IMR-90 (cell line): ENCODE measurements at regions not wholly inside any gene's neighbourhood (a gene's known extent, or its start where the extent isn't known, plus 50 kb on each side); places are given as distances from the start of the nearest gene placed in this dataset.

Experiments used
- ATAC-seq: fragments of 200-7000 bp; cut with Tn5 transposase; 2 replicates; pipeline ENCODE4 v1.9.1; 2020; ENCODE audit warnings: low read depth, mild to moderate bottlenecking, moderate library complexity
- BruUV-seq: library from RNA; stranded (reverse); fragments of 400-500 nt; replicated peaks from 2 replicates; lab custom pipeline; 2021; lab: Mats Ljungman, UMichigan
- CTCF ChIA-PET: fragments of 300-600 bp; formaldehyde crosslinking; extraction: SDS; loops from one replicate; lab custom pipeline; 2021; ENCODE audit warnings: antibody characterized with exemption; lab: Yijun Ruan, JAX
- POLR2A ChIA-PET: fragments of 300-600 bp; sonication (Branson Sonifier 250); formaldehyde crosslinking; loops from one replicate; lab custom pipeline; 2022; ENCODE audit warnings: antibody characterized with exemption; ENCODE audit not compliant: unreplicated experiment; lab: Charles Lee
- DNase-seq: peaks from one replicate; pipeline ENCODE4 v3.0.0; 2013
- H2AFZ ChIP-seq: replicated peaks from 2 replicates; pipeline ENCODE3; 2013; ENCODE audit warnings: low read length, mild to moderate bottlenecking; ENCODE audit not compliant: poor library complexity
- H2AK5ac ChIP-seq: 2 replicates; pipeline ENCODE4 v1.6.1; 2013; ENCODE audit warnings: low read depth, low read length, inconsistent platforms
- H2AK9ac ChIP-seq: replicated peaks from 2 replicates; pipeline ENCODE3; 2013; ENCODE audit warnings: mild to moderate bottlenecking, low read depth, low read length, moderate library complexity; ENCODE audit not compliant: poor library complexity
- H2BK120ac ChIP-seq: 2 replicates; pipeline ENCODE4 v1.6.1; 2013; ENCODE audit warnings: low read depth, low read length, inconsistent platforms
- H2BK15ac ChIP-seq: 3 replicates; pipeline ENCODE4 v1.6.1; 2013; ENCODE audit warnings: low read depth, low read length, inconsistent platforms
- H2BK20ac ChIP-seq: 2 replicates; pipeline ENCODE4 v1.6.1; 2013; ENCODE audit warnings: low read depth, mild to moderate bottlenecking, inconsistent platforms, low read length, moderate library complexity
- H2BK5ac ChIP-seq: 2 replicates; pipeline ENCODE4 v1.6.1; 2013; ENCODE audit warnings: mild to moderate bottlenecking, low read depth, low read length, inconsistent platforms; ENCODE audit not compliant: poor library complexity, severe bottlenecking
- H3K14ac ChIP-seq: replicated peaks from 2 replicates; pipeline ENCODE4 v1.6.1; 2013; ENCODE audit warnings: low read depth, low read length, inconsistent platforms
- H3K18ac ChIP-seq: 2 replicates; pipeline ENCODE4 v1.6.1; 2013; ENCODE audit warnings: low read depth, low read length, control low read depth
- H3K23ac ChIP-seq: 2 replicates; pipeline ENCODE4 v1.6.1; 2013; ENCODE audit warnings: low read depth, low read length, inconsistent platforms
- H3K27ac ChIP-seq: 2 replicates; pipeline ENCODE4 v1.5.1; 2013; ENCODE audit warnings: mild to moderate bottlenecking, control low read depth, low read length; ENCODE audit not compliant: insufficient read depth
- H3K27me3 ChIP-seq: 2 replicates; pipeline ENCODE4 v1.6.1; 2013; ENCODE audit warnings: low read length; ENCODE audit not compliant: control insufficient read depth, insufficient read depth
- H3K36me3 ChIP-seq: 2 replicates; pipeline ENCODE4 v1.6.1; 2013; ENCODE audit warnings: low read length, mixed read lengths; ENCODE audit not compliant: control insufficient read depth, insufficient read depth
- H3K4ac ChIP-seq: 2 replicates; pipeline ENCODE4 v1.6.1; 2013; ENCODE audit warnings: low read depth, low read length, inconsistent platforms
- H3K4me1 ChIP-seq: 2 replicates; pipeline ENCODE4 v1.6.1; 2013; ENCODE audit warnings: low read length, mixed read lengths; ENCODE audit not compliant: control insufficient read depth, insufficient read depth
- H3K4me2 ChIP-seq: 2 replicates; pipeline ENCODE4 v1.6.1; 2013; ENCODE audit warnings: low read depth, mild to moderate bottlenecking, control low read depth, low read length, moderate library complexity
- H3K4me3 ChIP-seq: 2 replicates; pipeline ENCODE4 v1.5.1; 2013; ENCODE audit warnings: low read depth, mild to moderate bottlenecking, control low read depth, low read length, moderate library complexity; ENCODE audit not compliant: insufficient read depth
- H3K56ac ChIP-seq: 2 replicates; pipeline ENCODE4 v1.6.1; 2013; ENCODE audit warnings: low read length, inconsistent platforms; ENCODE audit not compliant: insufficient read depth; ENCODE audit errors: extremely low read depth
- H3K79me1 ChIP-seq, 2 experiments: 2 replicates each; pipeline ENCODE4 v1.6.1; 2013; ENCODE audit warnings: low read length in 2 of 2, inconsistent platforms in 1 of 2, low read depth in 1 of 2
- H3K9ac ChIP-seq: 2 replicates; pipeline ENCODE4 v1.6.1; 2013; ENCODE audit warnings: low read depth, low read length, control low read depth
- H3K9me1 ChIP-seq: 2 replicates; pipeline ENCODE4 v1.6.1; 2013; ENCODE audit warnings: low read length, inconsistent platforms; ENCODE audit not compliant: insufficient read depth
- H3K9me3 ChIP-seq: 2 replicates; pipeline ENCODE4 v1.6.1; 2013; ENCODE audit warnings: low read length; ENCODE audit not compliant: control insufficient read depth, insufficient read depth
- H4K20me1 ChIP-seq: 2 replicates; pipeline ENCODE4 v1.6.1; 2013; ENCODE audit warnings: low read length, inconsistent platforms; ENCODE audit not compliant: insufficient read depth
- H4K5ac ChIP-seq: 2 replicates; pipeline ENCODE4 v1.6.1; 2013; ENCODE audit warnings: mild to moderate bottlenecking, low read depth, low read length, control low read depth
- H4K8ac ChIP-seq, 2 experiments: 2 replicates each; pipeline ENCODE4 v1.6.1; 2013; ENCODE audit warnings: low read depth in 2 of 2, low read length in 2 of 2, control low read depth in 1 of 2, inconsistent platforms in 1 of 2
- H4K91ac ChIP-seq: 2 replicates; pipeline ENCODE4 v1.6.1; 2013; ENCODE audit warnings: low read depth, low read length, inconsistent platforms; ENCODE audit not compliant: insufficient read depth
- BHLHE40 ChIP-seq: fragments of 150-350 bp; IDR thresholded peaks from 2 replicates; pipeline ENCODE4 v1.6.1; 2016; ENCODE audit warnings: mild to moderate bottlenecking, low read depth, low read length
- CEBPB ChIP-seq: IDR thresholded peaks from 2 replicates; pipeline ENCODE4 v1.6.1; 2012; ENCODE audit warnings: low read depth, low read length, improper control_type of control experiment
- CHD1 ChIP-seq: IDR thresholded peaks from 2 replicates; pipeline ENCODE4 v1.6.1; 2012; ENCODE audit warnings: low read depth, low read length, improper control_type of control experiment
- FOS ChIP-seq: fragments of 150-350 bp; IDR thresholded peaks from 2 replicates; pipeline ENCODE4 v1.6.1; 2016; ENCODE audit warnings: low read depth, low read length
- MAZ ChIP-seq: IDR thresholded peaks from 2 replicates; pipeline ENCODE4 v1.6.1; 2012; ENCODE audit warnings: low read depth, mild to moderate bottlenecking, low read length, improper control_type of control experiment, moderate library complexity, borderline replicate concordance
- MXI1 ChIP-seq: IDR thresholded peaks from 2 replicates; pipeline ENCODE4 v1.6.1; 2012; ENCODE audit warnings: low read depth, mild to moderate bottlenecking, low read length, moderate library complexity, borderline replicate concordance
- NFE2L2 ChIP-seq: fragments of 150-350 bp; IDR thresholded peaks from 2 replicates; pipeline ENCODE4 v1.6.1; 2016; ENCODE audit warnings: low read depth, mild to moderate bottlenecking, low read length
- POLR2A ChIP-seq: IDR thresholded peaks from 2 replicates; pipeline ENCODE4 v1.6.1; 2012; ENCODE audit warnings: mild to moderate bottlenecking, low read depth, low read length
- RAD21 ChIP-seq: IDR thresholded peaks from 2 replicates; pipeline ENCODE4 v1.6.1; 2012; ENCODE audit warnings: low read length, improper control_type of control experiment
- dilution Hi-C: fragments of 300-500 bp; cut with HindIII; formaldehyde crosslinking; loops from one replicate; pipeline ENCODE4 v1.14.3; 2018; ENCODE audit warnings: low sequenced_read_pairs; ENCODE audit not compliant: unreplicated experiment
- in situ Hi-C: fragments of 300-500 bp; cut with MboI; formaldehyde crosslinking; loops from 3 replicates; pipeline ENCODE4 v1.14.3; 2019; ENCODE audit warnings: low sequenced_read_pairs, inconsistent platforms, mixed read lengths
- intact Hi-C: fragments of 100-400 bp; cut with micrococcal nuclease; formaldehyde crosslinking; loops from 2 replicates; pipeline ENCODE4 v1.10.0; 2022
- TF ChIP-seq, protein P1 (sequence below): conservative IDR thresholded peaks from 2 replicates; pipeline ENCODE4 v1.5.1; 2012; ENCODE audit warnings: mild to moderate bottlenecking, low read depth, low read length, improper control_type of control experiment
- TF ChIP-seq, protein P2 (sequence below): fragments of 150-350 bp; IDR thresholded peaks from 2 replicates; pipeline ENCODE4 v1.6.1; 2017; ENCODE audit warnings: mild to moderate bottlenecking, antibody characterized with exemption, low read length, low read depth
- TF ChIP-seq, protein P3 (sequence below): fragments of 150-350 bp; IDR thresholded peaks from 2 replicates; pipeline ENCODE4 v1.6.1; 2016; ENCODE audit warnings: low read depth, mild to moderate bottlenecking, low read length, moderate library complexity, borderline replicate concordance

DNA sequence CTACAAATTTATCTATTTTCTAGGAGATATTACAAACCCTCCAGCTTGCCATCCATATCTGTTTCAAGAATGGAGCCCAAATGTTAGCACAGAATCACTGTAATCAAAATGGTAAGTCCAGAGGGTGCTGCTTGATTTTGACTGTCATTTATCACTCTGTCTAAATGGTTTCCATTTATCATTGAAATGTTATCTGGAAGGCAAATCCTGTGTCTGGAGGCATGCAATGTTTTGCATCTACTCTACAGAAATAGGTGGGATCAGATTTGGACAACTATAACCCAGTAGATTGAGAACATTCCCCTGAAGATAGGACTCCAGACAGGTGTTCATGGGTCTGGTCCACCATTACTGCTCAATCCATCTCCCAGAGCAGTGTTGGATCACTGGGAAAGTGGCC, 128.7 kb downstream of the MAIP1 start:
- intact Hi-C loops = no loop called here

More for the DNA sequence above, 128.7 kb downstream of the MAIP1 start:
- Histone ChIP-seq H2BK5ac (no peak overlapping the region), H2AFZ (no peak overlapping the region), H3K79me1 (no peaks in the 10 kb centered on the region), H4K20me1 (no peaks in the 10 kb centered on the region), H3K9me1 (no peaks in the 10 kb centered on the region), H4K91ac (no peak overlapping the region), H3K27ac (no peak overlapping the region), H3K56ac (no peak overlapping the region), H2AK9ac (no peak overlapping the region), H3K9me3 (no peaks in the 10 kb centered on the region), H3K4me3 (no peak overlapping the region), H2BK20ac (no peak overlapping the region), H4K8ac (no peak overlapping the region), H3K4me2 (no peak overlapping the region), H3K9ac (no peak overlapping the region), H3K4me1 (no peaks in the 10 kb centered on the region; the same call in 1 of the 2 replicates), H3K23ac (no peak overlapping the region), H2BK15ac (no peak overlapping the region), H2AK5ac (no peak overlapping the region), H3K18ac (no peak overlapping the region), H2BK120ac (no peak overlapping the region), H3K36me3 (no peaks in the 10 kb centered on the region), H3K14ac (no peak overlapping the region), H3K4ac (no peak overlapping the region), H3K27me3 (peaks cover 7% of the 10 kb centered on the region), H4K5ac (no peak overlapping the region)
- DNase-seq = no peak
- no peak for ATAC-seq
- CTCF ChIA-PET = no interaction called here
- no TSS peak for BruUV-seq
- POLR2A ChIA-PET = no interaction called here
- TF ChIP-seq, protein P1, sequence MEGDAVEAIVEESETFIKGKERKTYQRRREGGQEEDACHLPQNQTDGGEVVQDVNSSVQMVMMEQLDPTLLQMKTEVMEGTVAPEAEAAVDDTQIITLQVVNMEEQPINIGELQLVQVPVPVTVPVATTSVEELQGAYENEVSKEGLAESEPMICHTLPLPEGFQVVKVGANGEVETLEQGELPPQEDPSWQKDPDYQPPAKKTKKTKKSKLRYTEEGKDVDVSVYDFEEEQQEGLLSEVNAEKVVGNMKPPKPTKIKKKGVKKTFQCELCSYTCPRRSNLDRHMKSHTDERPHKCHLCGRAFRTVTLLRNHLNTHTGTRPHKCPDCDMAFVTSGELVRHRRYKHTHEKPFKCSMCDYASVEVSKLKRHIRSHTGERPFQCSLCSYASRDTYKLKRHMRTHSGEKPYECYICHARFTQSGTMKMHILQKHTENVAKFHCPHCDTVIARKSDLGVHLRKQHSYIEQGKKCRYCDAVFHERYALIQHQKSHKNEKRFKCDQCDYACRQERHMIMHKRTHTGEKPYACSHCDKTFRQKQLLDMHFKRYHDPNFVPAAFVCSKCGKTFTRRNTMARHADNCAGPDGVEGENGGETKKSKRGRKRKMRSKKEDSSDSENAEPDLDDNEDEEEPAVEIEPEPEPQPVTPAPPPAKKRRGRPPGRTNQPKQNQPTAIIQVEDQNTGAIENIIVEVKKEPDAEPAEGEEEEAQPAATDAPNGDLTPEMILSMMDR = no peak
- TF ChIP-seq FOS (no peak), MXI1 (no peak), POLR2A (no peak), CHD1 (no peak), MAZ (no peak), CEBPB (no peak), NFE2L2 (no peak), RAD21 (no peak), BHLHE40 (no peak)
- TF ChIP-seq, protein P2, sequence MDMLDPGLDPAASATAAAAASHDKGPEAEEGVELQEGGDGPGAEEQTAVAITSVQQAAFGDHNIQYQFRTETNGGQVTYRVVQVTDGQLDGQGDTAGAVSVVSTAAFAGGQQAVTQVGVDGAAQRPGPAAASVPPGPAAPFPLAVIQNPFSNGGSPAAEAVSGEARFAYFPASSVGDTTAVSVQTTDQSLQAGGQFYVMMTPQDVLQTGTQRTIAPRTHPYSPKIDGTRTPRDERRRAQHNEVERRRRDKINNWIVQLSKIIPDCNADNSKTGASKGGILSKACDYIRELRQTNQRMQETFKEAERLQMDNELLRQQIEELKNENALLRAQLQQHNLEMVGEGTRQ = no peak
- TF ChIP-seq, protein P3, sequence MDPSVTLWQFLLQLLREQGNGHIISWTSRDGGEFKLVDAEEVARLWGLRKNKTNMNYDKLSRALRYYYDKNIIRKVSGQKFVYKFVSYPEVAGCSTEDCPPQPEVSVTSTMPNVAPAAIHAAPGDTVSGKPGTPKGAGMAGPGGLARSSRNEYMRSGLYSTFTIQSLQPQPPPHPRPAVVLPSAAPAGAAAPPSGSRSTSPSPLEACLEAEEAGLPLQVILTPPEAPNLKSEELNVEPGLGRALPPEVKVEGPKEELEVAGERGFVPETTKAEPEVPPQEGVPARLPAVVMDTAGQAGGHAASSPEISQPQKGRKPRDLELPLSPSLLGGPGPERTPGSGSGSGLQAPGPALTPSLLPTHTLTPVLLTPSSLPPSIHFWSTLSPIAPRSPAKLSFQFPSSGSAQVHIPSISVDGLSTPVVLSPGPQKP = no peak
- in situ Hi-C loops (no loop called here), dilution Hi-C loops (no loop called here)
